ENCODE measurements at regions not wholly inside any gene's neighbourhood (a gene's known extent, or its start where the extent isn't known, plus 50 kb on each side); places are given as distances from the start of the nearest gene placed in this dataset.
"Not testable (repeated sequence)": the region's sequence is repeated elsewhere in the genome, so short reads cannot be mapped to it uniquely, and the experiment has no call there.

- DNase-seq: no peak
Measured at GRCh38 chr4:112708772-112709171, 71.8 kb downstream of the LARP7 start.

GRCh38 chr4:112714922-112715901, 78.3 kb downstream of the LARP7 start:
- DNase-seq: no peak

GRCh38 chr4:112717856-112718255, 80.9 kb downstream of the LARP7 start:
- no peak for DNase-seq

GRCh38 chr4:112721627-112722026, 84.7 kb downstream of the LARP7 start:
- no peak for DNase-seq

GRCh38 chr4:112726041-112726440, 89.1 kb downstream of the LARP7 start:
- DNase-seq: no peak

GRCh38 chr4:112727728-112728127, 90.8 kb downstream of the LARP7 start:
- DNase-seq: not testable (repeated sequence)

- DNase-seq: no peak
Measured at GRCh38 chr4:112731715-112732114, 94.8 kb downstream of the LARP7 start.

- DNase-seq: no peak
Measured at GRCh38 chr4:112732142-112732541, 95.2 kb downstream of the LARP7 start.

GRCh38 chr4:112735474-112735951, 98.6 kb downstream of the LARP7 start:
- DNase-seq: no peak

- DNase-seq: no peak
Measured at GRCh38 chr4:112736718-112737135, 99.8 kb downstream of the LARP7 start.

- DNase-seq: no peak
Measured at GRCh38 chr4:112739442-112739841, 102.5 kb downstream of the LARP7 start.

GRCh38 chr4:112747036-112747435, 110.1 kb downstream of the LARP7 start:
- no peak for DNase-seq

GRCh38 chr4:112748352-112748878, 111.5 kb downstream of the LARP7 start:
- no peak for DNase-seq

- not testable (repeated sequence) for DNase-seq
Measured at GRCh38 chr4:112750749-112751148, 113.8 kb downstream of the LARP7 start.

GRCh38 chr4:112751447-112751846, 114.5 kb downstream of the LARP7 start:
- DNase-seq: no peak

- no peak for DNase-seq
Measured at GRCh38 chr4:112752061-112752460, 115.1 kb downstream of the LARP7 start.

- DNase-seq: no peak
Measured at GRCh38 chr4:112752510-112752909, 115.6 kb downstream of the LARP7 start.

- no peak for DNase-seq
Measured at GRCh38 chr4:112753333-112753732, 116.4 kb downstream of the LARP7 start.

- DNase-seq: no peak
Measured at GRCh38 chr4:112759313-112759712, 122.4 kb downstream of the LARP7 start.

- DNase-seq: no peak
Measured at GRCh38 chr4:112765317-112765974, 128.5 kb downstream of the LARP7 start.

GRCh38 chr4:112766422-112766821, 129.5 kb downstream of the LARP7 start:
- DNase-seq: no peak

- DNase-seq: no peak
Measured at GRCh38 chr4:112767386-112767785, 130.4 kb downstream of the LARP7 start.

- no peak for DNase-seq
Measured at GRCh38 chr4:112770114-112770513, 133.2 kb downstream of the LARP7 start.

Data from C1 segment of cervical spinal cord (tissue), 14 donors.